ENCODE measurements at regions not wholly inside any gene's neighbourhood (a gene's known extent, or its start where the extent isn't known, plus 50 kb on each side); places are given as distances from the start of the nearest gene placed in this dataset.

- no peaks in the 10 kb centered on the region for H3K79me2 ChIP-seq (ENCODE audit: insufficient read depth, low read length)
- H3K14ac ChIP-seq (ENCODE audit: insufficient read depth, low read length) = peak overlapping the region; percentile 44
- H2AFZ ChIP-seq (ENCODE audit: low read length) = peak overlapping the region; percentile 5
- peak overlapping the region; percentile 70 for H3K4me2 ChIP-seq (ENCODE audit: insufficient read depth, insufficient read length, low read length)
- DNase-seq = peak; percentile 85
- no peak overlapping the region for H2BK12ac ChIP-seq (ENCODE audit: insufficient read length, low read depth, low read length)
- H3K9ac ChIP-seq (ENCODE audit: extremely low read depth, insufficient read length, low read length) = no peak overlapping the region
- H3K4me3 Mint-ChIP-seq = peak overlapping the region in 1 of 2 experiments; percentile 54; a peak in 2 of 5 replicates
- H4K20me1 ChIP-seq (ENCODE audit: control insufficient read depth, insufficient read depth, insufficient read length) = no peaks in the 10 kb centered on the region
- peaks cover 4% of the 10 kb centered on the region for H3K23me2 ChIP-seq (ENCODE audit: insufficient read length, low read depth, low read length, poor library complexity, severe bottlenecking)
- H4K91ac ChIP-seq (ENCODE audit: insufficient read length, low read depth, low read length) = no peak overlapping the region
- peak overlapping the region; percentile 12 to 92 (median 73); a peak in 4 of 7 replicates for H3K27ac Mint-ChIP-seq
- peak overlapping the region; percentile 14 for H3K27ac ChIP-seq (ENCODE audit: insufficient read length, low read depth, low read length)
- WGBS (ENCODE audit: extremely low coverage, insufficient read length, low lambda C conversion rate) = no CpG with 5 or more reads among the region's 7 CpGs
- H3K4me1 ChIP-seq (ENCODE audit: insufficient read depth, low read length) = peaks cover 6% of the 10 kb centered on the region; the same call in 1 of the 2 replicates
- H3K9me3 ChIP-seq (ENCODE audit: control insufficient read depth, low read depth, low read length) = no peaks in the 10 kb centered on the region
- H3K79me1 ChIP-seq (ENCODE audit: insufficient read depth, low read depth, low read length, poor library complexity, severe bottlenecking) = no peaks in the 10 kb centered on the region
- no peaks in the 10 kb centered on the region for H3K27me3 ChIP-seq (ENCODE audit: insufficient read depth, low read length)
- H3K4me1 Mint-ChIP-seq = peaks cover 10 to 12% of the 10 kb centered on the region in 2 experiments
- no peak overlapping the region for H2BK120ac ChIP-seq (ENCODE audit: low read depth, low read length, poor library complexity, severe bottlenecking)
- no peaks in the 10 kb centered on the region; a peak in 2 of 5 replicates for H3K9me3 Mint-ChIP-seq
- no peak overlapping the region for H3K4ac ChIP-seq (ENCODE audit: low read depth, low read length)
- H4K5ac ChIP-seq (ENCODE audit: insufficient read length, low read depth, low read length) = no peak overlapping the region
- H2BK15ac ChIP-seq (ENCODE audit: low read depth, low read length) = no peak overlapping the region
- no peak for TF ChIP-seq CTCF (conservative IDR thresholded peaks at IDR 0.05)
- no peak overlapping the region for H3T11ph ChIP-seq (ENCODE audit: low read length)
- H4K8ac ChIP-seq (replicated peaks; ENCODE audit: insufficient read length, low read depth, low read length) = no peak overlapping the region
- no peak overlapping the region for H3K23ac ChIP-seq (ENCODE audit: insufficient read length, low read depth, low read length)
- no peak overlapping the region for H3K56ac ChIP-seq (ENCODE audit: insufficient read length, low read depth, low read length)
- no peak overlapping the region for H2BK20ac ChIP-seq (ENCODE audit: low read depth, low read length, poor library complexity, severe bottlenecking)
- peak overlapping the region; percentile 54 for H3K18ac ChIP-seq (ENCODE audit: insufficient read length, low read depth, low read length)
- no peak overlapping the region for H2BK5ac ChIP-seq (ENCODE audit: insufficient read length, low read length)
- H3K27me3 Mint-ChIP-seq (ENCODE audit: low read depth) = no peaks in the 10 kb centered on the region; the same call in 1 of the 2 replicates
- no peak overlapping the region for H2AK5ac ChIP-seq (ENCODE audit: insufficient read length, low read length)
- peaks cover 0 to 5% (median 0%) of the 10 kb centered on the region in 3 experiments; a peak in 1 of 7 replicates for H3K36me3 Mint-ChIP-seq (ENCODE audit: insufficient read depth in 1 of 3, low read depth in 3 of 3)
Measured at GRCh38 chr13:50636007-50636704, 207.3 kb downstream of the DLEU7 start.

All from H9 (cell line).